ENCODE measurements at regions not wholly inside any gene's neighbourhood (a gene's known extent, or its start where the extent isn't known, plus 50 kb on each side); places are given as distances from the start of the nearest gene placed in this dataset.

GRCh38 chr13:70357031-70357430 lies 248.8 kb upstream of the KLHL1 start:
- DNase-seq (ENCODE audit: low read depth in 1 of 2, low spot score in 2 of 2) = no peak
- Histone ChIP-seq H3K27me3 (replicated peaks) (no peaks in the 10 kb centered on the region), H3K27ac (no peak overlapping the region), H3K36me3 (no peaks in the 10 kb centered on the region), H3K4me1 (replicated peaks) (no peaks in the 10 kb centered on the region), H3K9me3 (replicated peaks) (no peaks in the 10 kb centered on the region), H3K4me3 (no peak overlapping the region)

GRCh38 chr13:70353096-70353495 lies 244.8 kb upstream of the KLHL1 start:
- Histone ChIP-seq H3K36me3 (no peaks in the 10 kb centered on the region), H3K27me3 (replicated peaks) (no peaks in the 10 kb centered on the region), H3K4me3 (no peak overlapping the region), H3K9me3 (replicated peaks) (no peaks in the 10 kb centered on the region), H3K4me1 (replicated peaks) (no peaks in the 10 kb centered on the region), H3K27ac (no peak overlapping the region)
- no peak for DNase-seq (ENCODE audit: low read depth in 1 of 2, low spot score in 2 of 2)

GRCh38 chr13:70347947-70348620 lies 239.8 kb upstream of the KLHL1 start:
- H3K9me3 ChIP-seq (replicated peaks) = no peaks in the 10 kb centered on the region
- no peaks in the 10 kb centered on the region for H3K4me1 ChIP-seq (replicated peaks)
- H3K36me3 ChIP-seq = no peaks in the 10 kb centered on the region
- H3K27ac ChIP-seq = no peak overlapping the region
- no peaks in the 10 kb centered on the region for H3K27me3 ChIP-seq (replicated peaks)
- no peak overlapping the region for H3K4me3 ChIP-seq
- no peak for DNase-seq (ENCODE audit: low read depth in 1 of 2, low spot score in 2 of 2)

- DNase-seq (ENCODE audit: low read depth in 1 of 2, low spot score in 2 of 2) = no peak
- H3K27ac ChIP-seq = no peak overlapping the region
- H3K4me3 ChIP-seq = no peak overlapping the region
- no peaks in the 10 kb centered on the region for H3K4me1 ChIP-seq (replicated peaks)
- no peaks in the 10 kb centered on the region for H3K27me3 ChIP-seq (replicated peaks)
- H3K9me3 ChIP-seq (replicated peaks) = no peaks in the 10 kb centered on the region
- H3K36me3 ChIP-seq = no peaks in the 10 kb centered on the region
Observed at GRCh38 chr13:70339738-70340137, 231.5 kb upstream of the KLHL1 start.

- no peaks in the 10 kb centered on the region for H3K4me1 ChIP-seq (replicated peaks)
- H3K27me3 ChIP-seq (replicated peaks) = no peaks in the 10 kb centered on the region
- no peak for DNase-seq (ENCODE audit: low read depth in 1 of 2, low spot score in 2 of 2)
- no peak overlapping the region for H3K27ac ChIP-seq
- no peak overlapping the region for H3K4me3 ChIP-seq
- no peaks in the 10 kb centered on the region for H3K9me3 ChIP-seq (replicated peaks)
- no peaks in the 10 kb centered on the region for H3K36me3 ChIP-seq
Observed at GRCh38 chr13:70338609-70339008, 230.4 kb upstream of the KLHL1 start.

- H3K27ac ChIP-seq = no peak overlapping the region
- H3K36me3 ChIP-seq = no peaks in the 10 kb centered on the region
- H3K27me3 ChIP-seq (replicated peaks) = no peaks in the 10 kb centered on the region
- H3K4me3 ChIP-seq = no peak overlapping the region
- no peaks in the 10 kb centered on the region for H3K9me3 ChIP-seq (replicated peaks)
- no peak for DNase-seq (ENCODE audit: low read depth in 1 of 2, low spot score in 2 of 2)
- no peaks in the 10 kb centered on the region for H3K4me1 ChIP-seq (replicated peaks)
Observed at GRCh38 chr13:70336866-70337265, 228.6 kb upstream of the KLHL1 start.

GRCh38 chr13:70333752-70334151 lies 225.5 kb upstream of the KLHL1 start:
- no peak for DNase-seq (ENCODE audit: low read depth in 1 of 2, low spot score in 2 of 2)
- H3K27ac ChIP-seq = no peak overlapping the region

GRCh38 chr13:70330697-70331361 lies 222.6 kb upstream of the KLHL1 start:
- no peak overlapping the region for H3K27ac ChIP-seq
- no peak for DNase-seq (ENCODE audit: low read depth in 1 of 2, low spot score in 2 of 2)
- no peak overlapping the region for H3K4me3 ChIP-seq
- no peaks in the 10 kb centered on the region for H3K36me3 ChIP-seq
- H3K27me3 ChIP-seq (replicated peaks) = no peaks in the 10 kb centered on the region
- H3K9me3 ChIP-seq (replicated peaks) = no peaks in the 10 kb centered on the region
- no peaks in the 10 kb centered on the region for H3K4me1 ChIP-seq (replicated peaks)

More at GRCh38 chr13:70333752-70334151, 225.5 kb upstream of the KLHL1 start:
- H3K36me3 ChIP-seq = no peaks in the 10 kb centered on the region
- no peaks in the 10 kb centered on the region for H3K27me3 ChIP-seq (replicated peaks)
- H3K9me3 ChIP-seq (replicated peaks) = no peaks in the 10 kb centered on the region
- H3K4me1 ChIP-seq (replicated peaks) = no peaks in the 10 kb centered on the region
- no peak overlapping the region for H3K4me3 ChIP-seq

- H3K9me3 ChIP-seq (replicated peaks) = no peaks in the 10 kb centered on the region
- no peaks in the 10 kb centered on the region for H3K36me3 ChIP-seq
- no peaks in the 10 kb centered on the region for H3K4me1 ChIP-seq (replicated peaks)
- DNase-seq (ENCODE audit: low read depth in 1 of 2, low spot score in 2 of 2) = no peak
- H3K27ac ChIP-seq = no peak overlapping the region
- no peaks in the 10 kb centered on the region for H3K27me3 ChIP-seq (replicated peaks)
- no peak overlapping the region for H3K4me3 ChIP-seq
Observed at GRCh38 chr13:70324519-70324918, 216.3 kb upstream of the KLHL1 start.

- Histone ChIP-seq H3K27me3 (replicated peaks) (no peaks in the 10 kb centered on the region), H3K9me3 (replicated peaks) (no peaks in the 10 kb centered on the region), H3K27ac (no peak overlapping the region), H3K4me3 (no peak overlapping the region), H3K4me1 (replicated peaks) (no peaks in the 10 kb centered on the region), H3K36me3 (no peaks in the 10 kb centered on the region)
- DNase-seq (ENCODE audit: low read depth in 1 of 2, low spot score in 2 of 2) = no peak
Observed at GRCh38 chr13:70311191-70311590, 202.9 kb upstream of the KLHL1 start.

GRCh38 chr13:70310396-70311119 lies 202.3 kb upstream of the KLHL1 start:
- H3K27me3 ChIP-seq (replicated peaks) = no peaks in the 10 kb centered on the region
- no peak overlapping the region for H3K4me3 ChIP-seq
- no peak overlapping the region for H3K27ac ChIP-seq
- H3K4me1 ChIP-seq (replicated peaks) = no peaks in the 10 kb centered on the region
- no peaks in the 10 kb centered on the region for H3K36me3 ChIP-seq
- H3K9me3 ChIP-seq (replicated peaks) = no peaks in the 10 kb centered on the region
- DNase-seq (ENCODE audit: low read depth in 1 of 2, low spot score in 2 of 2) = no peak

- no peaks in the 10 kb centered on the region for H3K9me3 ChIP-seq (replicated peaks)
- no peaks in the 10 kb centered on the region for H3K4me1 ChIP-seq (replicated peaks)
- H3K27me3 ChIP-seq (replicated peaks) = no peaks in the 10 kb centered on the region
- no peak overlapping the region for H3K27ac ChIP-seq
- H3K4me3 ChIP-seq = no peak overlapping the region
- no peaks in the 10 kb centered on the region for H3K36me3 ChIP-seq
- no peak for DNase-seq (ENCODE audit: low read depth in 1 of 2, low spot score in 2 of 2)
Observed at GRCh38 chr13:70297189-70297616, 189.0 kb upstream of the KLHL1 start.

- Histone ChIP-seq H3K4me3 (no peak overlapping the region), H3K27me3 (replicated peaks) (no peaks in the 10 kb centered on the region), H3K4me1 (replicated peaks) (no peaks in the 10 kb centered on the region), H3K9me3 (replicated peaks) (no peaks in the 10 kb centered on the region), H3K27ac (no peak overlapping the region), H3K36me3 (no peaks in the 10 kb centered on the region)
- no peak for DNase-seq (ENCODE audit: low read depth in 1 of 2, low spot score in 2 of 2)
Observed at GRCh38 chr13:70284371-70284770, 176.1 kb upstream of the KLHL1 start.

GRCh38 chr13:70275841-70276240 lies 167.6 kb upstream of the KLHL1 start:
- no peaks in the 10 kb centered on the region for H3K27me3 ChIP-seq (replicated peaks)
- no peaks in the 10 kb centered on the region; the same call in 1 of the 2 replicates for H3K9me3 ChIP-seq (replicated peaks)
- no peaks in the 10 kb centered on the region for H3K36me3 ChIP-seq
- H3K4me1 ChIP-seq (replicated peaks) = no peaks in the 10 kb centered on the region
- no peak overlapping the region for H3K4me3 ChIP-seq
- DNase-seq (ENCODE audit: low read depth in 1 of 2, low spot score in 2 of 2) = no peak
- H3K27ac ChIP-seq = no peak overlapping the region
